GM18508 (cell line): ENCODE measurements at regions not wholly inside any gene's neighbourhood (a gene's known extent, or its start where the extent isn't known, plus 50 kb on each side); places are given as distances from the start of the nearest gene placed in this dataset.
"Not testable (repeated sequence)": the region's sequence is repeated elsewhere in the genome, so short reads cannot be mapped to it uniquely, and the experiment has no call there.

Source experiments
- ATAC-seq: cut with Tn5 transposase; IDR thresholded peaks from one replicate; pipeline ENCODE4 v1.9.1; 2021; ENCODE audit warnings: moderate number of reproducible peaks; ENCODE audit not compliant: insufficient read depth, unreplicated experiment

- no peak for ATAC-seq
These were observed 128.8 kb upstream of the CLEC14A start for GRCh38 chr14:38384741-38385140.

- ATAC-seq: no peak
These were observed 112.0 kb upstream of the CLEC14A start for GRCh38 chr14:38367922-38368321.

DNA sequence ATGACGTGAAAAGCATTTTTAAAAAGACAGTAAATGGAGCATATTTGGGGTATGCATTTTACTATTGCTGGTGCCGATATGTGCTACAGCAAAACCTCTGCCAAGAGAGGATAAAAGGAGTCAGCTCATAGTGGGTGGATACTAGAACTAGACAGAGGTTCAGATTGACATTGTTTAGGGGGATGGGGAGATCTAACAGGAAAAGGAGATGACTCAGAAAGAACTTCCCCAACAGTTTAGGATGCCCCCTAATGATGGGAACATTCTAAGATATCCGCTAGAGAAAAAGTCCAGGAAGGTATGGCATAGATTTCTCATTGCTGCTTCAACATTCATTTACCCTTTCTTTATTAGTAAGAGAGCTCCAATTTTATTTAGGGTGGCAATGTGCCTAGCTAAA lies 110.5 kb upstream of the CLEC14A start:
- no peak for ATAC-seq

DNA sequence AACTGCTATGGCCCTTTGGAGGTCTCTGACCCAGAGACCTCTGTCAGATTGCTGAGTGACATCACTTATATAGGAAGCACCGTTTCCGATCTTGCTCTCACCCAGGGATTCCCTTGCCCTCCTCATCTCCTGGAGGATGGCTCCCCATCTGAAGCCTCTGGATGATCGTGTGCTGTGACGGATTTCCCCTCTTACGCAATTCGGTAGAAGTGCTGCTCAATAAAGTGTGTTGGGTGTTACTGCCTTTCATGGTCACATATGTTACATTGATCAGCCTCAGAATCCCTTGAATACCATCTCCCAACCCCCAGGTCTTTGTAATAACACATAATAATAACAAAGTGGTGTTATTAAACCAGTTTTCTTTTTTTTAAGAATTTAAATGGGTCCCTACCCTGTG lies 107.3 kb upstream of the CLEC14A start:
- ATAC-seq: no peak

DNA sequence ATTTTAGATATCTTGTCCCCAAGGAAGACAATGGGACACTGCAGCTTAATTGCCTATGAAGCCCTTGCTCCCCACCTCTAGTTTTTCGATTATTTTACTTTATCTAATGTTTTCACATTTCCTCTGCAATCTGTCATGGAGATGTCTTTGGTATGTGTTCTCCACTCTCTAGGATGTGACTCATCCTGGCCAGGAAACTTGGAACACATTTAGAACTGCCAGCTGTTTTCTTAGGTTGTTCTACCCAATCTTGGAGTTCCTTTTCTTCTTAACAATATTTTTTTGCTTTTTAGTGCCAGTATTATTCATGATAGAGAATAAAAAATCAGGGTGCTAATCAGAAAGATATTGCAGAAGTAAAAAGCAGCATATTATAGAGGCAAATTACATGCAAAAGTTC lies 101.7 kb upstream of the CLEC14A start:
- no peak for ATAC-seq

DNA sequence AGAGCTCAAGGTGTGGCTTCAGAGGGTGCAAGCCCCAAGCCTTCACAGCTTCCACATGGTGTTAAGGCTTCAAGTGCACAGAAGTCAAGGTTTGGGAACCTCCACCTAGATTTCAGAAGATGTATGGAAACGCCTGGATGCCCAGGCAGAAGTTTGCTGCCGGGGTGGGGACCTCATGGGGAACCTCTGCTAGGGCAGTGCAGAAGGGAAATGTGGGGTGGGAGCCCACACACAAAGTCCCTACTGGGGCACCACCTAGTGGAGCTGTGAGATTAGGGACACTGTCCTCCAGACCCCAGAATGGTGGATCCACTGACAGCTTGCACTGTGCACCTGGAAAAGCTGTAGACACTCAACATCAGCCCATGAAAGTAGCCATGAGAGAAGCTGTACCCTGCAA lies 99.6 kb upstream of the CLEC14A start:
- not testable (repeated sequence) for ATAC-seq

DNA sequence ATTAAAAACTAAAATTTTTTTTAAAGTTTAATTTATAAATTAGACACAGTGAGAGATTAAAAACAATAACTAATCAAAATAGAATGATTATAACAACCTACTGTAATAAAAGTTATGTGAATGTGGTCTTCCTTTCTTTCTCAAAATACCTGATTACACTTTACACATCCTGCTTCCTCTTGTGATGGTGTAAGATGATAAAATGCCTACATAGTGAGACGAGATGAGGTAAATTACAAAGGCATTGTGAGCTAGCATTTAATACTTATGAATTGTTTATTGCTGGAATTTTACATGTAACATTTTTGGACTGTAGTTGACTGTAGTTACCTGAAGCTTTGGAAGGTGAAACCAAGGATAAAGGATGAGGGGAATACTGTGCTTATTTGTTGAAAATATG lies 94.2 kb upstream of the CLEC14A start:
- no peak for ATAC-seq

DNA sequence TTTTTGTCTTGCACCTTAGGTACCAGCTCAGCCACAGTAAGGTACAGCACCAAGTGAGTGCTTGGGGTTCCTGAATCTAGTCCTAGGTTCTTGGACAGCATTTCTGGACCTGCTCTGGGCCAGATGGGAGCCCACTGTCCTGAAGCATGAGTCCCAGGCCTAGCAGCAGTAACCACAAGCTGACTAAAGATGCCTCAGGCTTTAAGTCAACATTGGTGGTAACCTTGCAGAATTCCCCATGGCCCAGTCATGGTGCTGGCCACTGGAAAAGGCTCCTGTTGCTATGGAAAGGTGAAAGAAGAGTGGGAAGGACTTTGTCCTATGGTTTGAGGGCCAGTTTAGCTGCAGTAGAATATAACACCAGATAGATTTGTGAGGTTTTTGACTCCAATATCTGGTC lies 86.9 kb upstream of the CLEC14A start:
- no peak for ATAC-seq

GRCh38 chr14:38339696-38340095 lies 83.8 kb upstream of the CLEC14A start:
- ATAC-seq: no peak

- no peak for ATAC-seq
These were observed 80.4 kb upstream of the CLEC14A start for GRCh38 chr14:38336298-38336697.

DNA sequence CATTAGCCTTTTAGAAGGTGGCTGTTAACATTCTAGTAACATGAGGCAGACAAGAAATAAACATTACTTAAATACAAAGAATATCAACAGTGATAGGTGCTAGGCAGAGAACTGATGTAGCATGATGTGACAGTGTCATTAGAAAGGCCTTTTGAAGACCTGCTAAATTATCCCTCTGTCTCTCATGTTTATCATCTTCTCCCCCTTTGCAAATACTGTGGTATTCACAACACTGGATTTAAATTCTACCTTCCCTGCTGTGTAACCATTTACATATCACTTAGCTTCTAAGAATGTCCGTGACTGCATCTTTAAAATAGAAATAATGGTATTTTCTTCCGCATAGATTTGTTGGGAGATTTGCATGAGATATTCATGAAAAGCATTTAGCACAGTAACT lies 74.4 kb upstream of the CLEC14A start:
- no peak for ATAC-seq

DNA sequence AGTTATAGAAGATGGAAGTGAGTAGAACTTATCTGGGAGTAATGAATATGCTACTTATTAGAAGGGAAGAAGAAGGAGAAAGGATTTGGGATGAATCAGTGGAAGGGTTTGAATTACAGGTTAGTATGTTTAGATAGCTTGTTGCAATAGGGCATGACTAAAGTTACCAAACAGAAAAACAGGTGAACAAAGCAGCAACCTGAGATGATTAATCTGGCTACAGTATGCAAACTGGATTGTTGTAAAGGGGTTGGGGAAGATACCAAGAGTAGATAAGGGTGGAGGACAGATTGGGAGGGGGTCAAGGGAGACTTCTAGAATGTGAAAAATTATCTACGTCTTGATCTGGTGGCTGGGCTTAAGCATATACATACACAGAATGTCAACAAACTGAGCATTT lies 73.4 kb upstream of the CLEC14A start:
- no peak for ATAC-seq

DNA sequence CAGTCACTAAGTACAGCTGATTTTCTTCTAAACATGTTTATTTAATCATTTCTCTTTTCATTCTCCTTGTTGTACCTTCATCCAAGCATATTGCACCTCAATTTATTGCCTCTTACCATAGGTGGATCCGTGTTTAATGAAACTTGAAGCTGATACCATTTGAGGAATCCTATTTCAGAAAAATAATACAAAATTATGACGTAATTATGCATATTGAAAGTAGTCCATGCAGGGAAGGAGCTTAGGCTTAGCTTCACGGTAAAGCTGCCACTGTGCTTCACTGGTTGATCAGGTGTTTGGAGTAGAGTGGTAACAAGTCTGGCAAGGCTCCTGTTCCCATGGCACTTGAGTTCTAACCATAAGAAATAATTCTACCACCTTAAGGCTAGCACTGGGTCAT lies 61.0 kb upstream of the CLEC14A start:
- ATAC-seq: no peak

DNA sequence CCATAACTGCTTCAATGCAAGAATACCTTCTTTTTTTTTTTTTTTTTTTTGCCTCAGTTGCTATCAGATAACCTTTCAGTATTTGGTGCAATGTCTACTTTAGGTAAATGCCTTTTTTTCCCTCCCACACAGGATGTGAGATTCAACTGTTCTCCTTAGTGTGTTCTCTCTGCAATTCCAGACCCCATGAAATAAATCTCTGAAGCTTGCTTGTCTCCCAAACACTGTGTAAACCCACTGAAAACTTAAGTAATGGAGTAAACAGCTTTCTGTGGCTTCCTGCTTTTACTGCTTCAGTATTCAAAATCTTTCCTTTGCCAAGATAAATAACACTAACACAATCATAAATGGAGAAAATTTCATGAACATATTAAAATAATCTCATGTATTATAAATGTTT lies 55.8 kb upstream of the CLEC14A start:
- ATAC-seq: no peak

DNA sequence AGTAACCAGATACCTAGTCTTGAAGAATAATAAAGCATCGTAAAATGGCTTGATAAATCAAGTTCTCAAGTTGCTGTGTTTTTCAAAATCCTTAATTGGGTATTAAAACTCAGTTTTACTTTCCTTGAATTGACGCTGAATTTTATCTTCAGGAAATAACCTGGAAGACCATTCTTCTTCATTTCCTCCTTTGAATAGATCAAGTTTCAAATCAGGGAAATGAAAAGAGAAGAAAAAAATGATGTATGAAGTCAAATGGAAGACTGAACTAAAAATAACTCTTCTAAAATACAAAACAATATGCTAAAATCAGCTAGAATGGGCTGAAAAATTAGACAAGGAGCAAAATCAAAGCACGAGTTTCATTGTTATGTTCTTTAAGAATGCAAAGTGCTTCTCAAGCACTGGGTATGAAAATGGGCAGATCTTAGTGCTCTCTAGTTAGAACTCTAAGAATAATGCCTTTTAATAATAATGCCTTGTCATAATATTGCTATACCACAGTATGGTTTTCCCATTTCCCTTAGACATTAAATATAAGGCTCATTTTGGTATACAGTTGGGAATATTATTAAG lies 54.6 kb upstream of the CLEC14A start:
- ATAC-seq: no peak

DNA sequence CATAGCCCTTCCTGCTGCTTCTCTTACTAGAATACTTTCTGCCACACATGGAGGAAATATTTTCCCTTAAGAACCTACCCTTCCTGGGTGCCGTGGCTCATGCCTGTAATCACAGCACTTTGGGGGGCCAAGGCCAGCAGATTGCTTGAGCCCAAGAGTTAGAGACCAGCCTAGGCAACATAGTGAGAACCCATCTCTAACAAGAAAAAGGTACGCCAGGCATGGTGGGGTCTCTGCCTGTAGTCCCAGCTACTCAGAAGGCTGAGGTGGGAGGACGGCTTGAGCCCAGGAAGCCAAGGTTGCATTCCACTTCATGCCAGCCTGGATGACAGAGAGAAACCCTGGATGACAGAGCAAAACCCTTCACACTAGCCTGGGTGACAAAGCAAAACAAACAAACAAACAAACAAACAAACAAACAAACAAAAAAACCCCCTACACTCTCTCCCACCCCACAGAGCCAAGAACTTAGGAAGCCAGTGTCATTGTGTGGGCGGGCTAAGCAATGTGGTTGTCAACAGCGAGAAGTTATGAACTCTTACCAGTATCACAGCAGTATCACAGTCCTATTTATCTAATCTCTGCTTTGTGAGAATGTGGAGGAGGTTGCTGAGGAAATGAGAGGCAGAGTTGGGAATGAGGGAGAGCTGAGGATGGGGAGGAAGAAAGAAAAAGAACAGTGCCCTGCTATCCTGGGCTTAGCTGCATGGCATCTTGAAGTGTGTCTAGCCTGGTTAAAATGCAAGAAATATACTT lies 53.8 kb upstream of the CLEC14A start:
- ATAC-seq: no peak
